D721Med (cell line): ENCODE measurements at regions not wholly inside any gene's neighbourhood (a gene's known extent, or its start where the extent isn't known, plus 50 kb on each side); places are given as distances from the start of the nearest gene placed in this dataset.

ENCODE experiments used
- DNase-seq: peaks from one replicate; pipeline ENCODE4 v3.0.0; 2011; ENCODE audit warnings: low spot score; ENCODE audit not compliant: insufficient read length
- FAIRE-seq: peaks from 2 replicates; lab custom pipeline; 2011; peaks lifted over from hg19 to GRCh38; lab: Jason Lieb, UNC
- CTCF ChIP-seq: IDR thresholded peaks from 2 replicates; pipeline ENCODE4 v1.5.1; 2012; ENCODE audit warnings: mild to moderate bottlenecking, control low read depth; ENCODE audit not compliant: insufficient read depth; ENCODE audit errors: missing control alignments

GRCh38 chr10:62734781-62735463 is 69.6 kb upstream of the ADO start:
- no peak for TF ChIP-seq CTCF
- FAIRE-seq (no peak), DNase-seq (no peak)

GRCh38 chr10:62735464-62736167 is 68.9 kb upstream of the ADO start:
- TF ChIP-seq CTCF = no peak
- DNase-seq = no peak
- no peak for FAIRE-seq

- FAIRE-seq = no peak
- TF ChIP-seq CTCF = no peak
- no peak for DNase-seq
Observed at GRCh38 chr10:62736168-62736546, 68.4 kb upstream of the ADO start.

- FAIRE-seq (no peak), DNase-seq (no peak)
- no peak for TF ChIP-seq CTCF
Observed at GRCh38 chr10:62738916-62739315, 65.6 kb upstream of the ADO start.

- DNase-seq (no peak), FAIRE-seq (no peak)
- TF ChIP-seq CTCF = no peak
Observed at GRCh38 chr10:62740885-62741745, 63.4 kb upstream of the ADO start.

- no peak for FAIRE-seq
- no peak for DNase-seq
- TF ChIP-seq CTCF = no peak
Observed at GRCh38 chr10:62741996-62742395, 62.5 kb upstream of the ADO start.
